ENCODE measurements at regions not wholly inside any gene's neighbourhood (a gene's known extent, or its start where the extent isn't known, plus 50 kb on each side); places are given as distances from the start of the nearest gene placed in this dataset.

DNA sequence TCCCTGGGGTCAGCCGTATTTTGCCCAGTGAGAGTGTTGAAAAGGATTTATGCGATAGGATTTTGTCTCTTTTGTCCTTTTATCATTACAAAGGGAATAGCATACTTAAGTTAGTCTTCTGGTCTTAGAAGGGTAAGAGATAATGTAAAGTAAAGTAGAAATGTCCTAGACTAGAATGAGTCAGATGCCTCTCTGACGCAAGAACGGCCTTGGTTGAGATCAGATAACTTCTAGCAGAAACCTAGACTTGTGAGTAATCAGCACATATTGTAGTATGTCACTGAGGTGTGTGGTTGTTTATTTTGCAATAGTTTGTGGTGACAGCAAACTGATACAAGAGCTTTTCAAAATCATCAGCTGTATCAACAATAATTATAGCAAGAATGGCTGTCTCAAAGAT is 866.1 kb downstream of the NSUN3 start:
- TF ChIP-seq, protein P1, sequence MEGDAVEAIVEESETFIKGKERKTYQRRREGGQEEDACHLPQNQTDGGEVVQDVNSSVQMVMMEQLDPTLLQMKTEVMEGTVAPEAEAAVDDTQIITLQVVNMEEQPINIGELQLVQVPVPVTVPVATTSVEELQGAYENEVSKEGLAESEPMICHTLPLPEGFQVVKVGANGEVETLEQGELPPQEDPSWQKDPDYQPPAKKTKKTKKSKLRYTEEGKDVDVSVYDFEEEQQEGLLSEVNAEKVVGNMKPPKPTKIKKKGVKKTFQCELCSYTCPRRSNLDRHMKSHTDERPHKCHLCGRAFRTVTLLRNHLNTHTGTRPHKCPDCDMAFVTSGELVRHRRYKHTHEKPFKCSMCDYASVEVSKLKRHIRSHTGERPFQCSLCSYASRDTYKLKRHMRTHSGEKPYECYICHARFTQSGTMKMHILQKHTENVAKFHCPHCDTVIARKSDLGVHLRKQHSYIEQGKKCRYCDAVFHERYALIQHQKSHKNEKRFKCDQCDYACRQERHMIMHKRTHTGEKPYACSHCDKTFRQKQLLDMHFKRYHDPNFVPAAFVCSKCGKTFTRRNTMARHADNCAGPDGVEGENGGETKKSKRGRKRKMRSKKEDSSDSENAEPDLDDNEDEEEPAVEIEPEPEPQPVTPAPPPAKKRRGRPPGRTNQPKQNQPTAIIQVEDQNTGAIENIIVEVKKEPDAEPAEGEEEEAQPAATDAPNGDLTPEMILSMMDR (IDR thresholded peaks at IDR 0.05) = no peak
- TF ChIP-seq POLR2AphosphoS5 (IDR thresholded peaks at IDR 0.05) = no peak

All from stomach (tissue), 4 donors.